Endodermal cell (in vitro differentiated cells): ENCODE measurements at regions not wholly inside any gene's neighbourhood (a gene's known extent, or its start where the extent isn't known, plus 50 kb on each side); places are given as distances from the start of the nearest gene placed in this dataset.

Experiments used
- DNase-seq: peaks from one replicate; pipeline ENCODE4 v3.0.0-alpha.2; 2017
- H3K27ac ChIP-seq: 2 replicates; pipeline ENCODE4 v1.5.1; 2013; ENCODE audit warnings: mild to moderate bottlenecking, low read depth, low read length, moderate library complexity
- H3K27me3 ChIP-seq: 2 replicates; pipeline ENCODE4 v1.6.1; 2013; ENCODE audit warnings: mild to moderate bottlenecking, low read length, moderate library complexity; ENCODE audit not compliant: insufficient read depth, control insufficient read depth, poor library complexity, severe bottlenecking
- H3K36me3 ChIP-seq: 2 replicates; pipeline ENCODE4 v1.7.0; 2013; ENCODE audit warnings: mild to moderate bottlenecking, low read length, moderate library complexity; ENCODE audit not compliant: control insufficient read depth, insufficient read depth
- H3K4me1 ChIP-seq: one replicate; pipeline ENCODE4 v1.7.0; 2013; ENCODE audit warnings: low read length; ENCODE audit not compliant: control insufficient read depth, insufficient read depth
- H3K4me3 ChIP-seq: 2 replicates; pipeline ENCODE4 v1.5.1; 2013; ENCODE audit warnings: mild to moderate bottlenecking, low read length, moderate library complexity
- H3K9ac ChIP-seq: 2 replicates; pipeline ENCODE4 v1.6.1; 2013; ENCODE audit warnings: mild to moderate bottlenecking, low read length, moderate library complexity; ENCODE audit not compliant: poor library complexity, severe bottlenecking; ENCODE audit errors: extremely low read depth
- H3K9me3 ChIP-seq: 2 replicates; pipeline ENCODE4 v1.6.1; 2013; ENCODE audit warnings: mild to moderate bottlenecking, low read length, moderate library complexity; ENCODE audit not compliant: control insufficient read depth
- H3K27ac Mint-ChIP-seq: 2 replicates; pipeline ENCODE4 v1.8.0; 2020; ENCODE audit warnings: mixed read lengths
- H3K27me3 Mint-ChIP-seq: 2 replicates; pipeline ENCODE4 v1.8.0; 2021; ENCODE audit warnings: mild to moderate bottlenecking, mixed read lengths; ENCODE audit not compliant: insufficient read depth
- H3K36me3 Mint-ChIP-seq: 2 replicates; pipeline ENCODE4 v1.8.0; 2020; ENCODE audit warnings: low read depth, mixed read lengths
- H3K4me1 Mint-ChIP-seq: 2 replicates; pipeline ENCODE4 v1.8.0; 2020; ENCODE audit warnings: mixed read lengths
- H3K4me3 Mint-ChIP-seq: 2 replicates; pipeline ENCODE4 v1.8.0; 2020; ENCODE audit warnings: mild to moderate bottlenecking, moderate library complexity, mixed read lengths
- H3K9me3 Mint-ChIP-seq: 2 replicates; pipeline ENCODE4 v1.8.0; 2020; ENCODE audit warnings: mild to moderate bottlenecking, mixed read lengths
- CTCF ChIP-seq: fragments of 200-600 bp; sonication (generic); conservative IDR thresholded peaks from 2 replicates; pipeline ENCODE4 v1.5.0; 2021; ENCODE audit warnings: antibody characterized with exemption, mild to moderate bottlenecking
- WGBS, 2 experiments: methylation state at CpG; one replicate each; pipeline versions ENCODE4 v1.1.5 to v1.1.7; 2013; ENCODE audit warnings: missing lambda C conversion rate in 2 of 2, mixed read lengths in 1 of 2; ENCODE audit not compliant: insufficient coverage in 1 of 2, insufficient read length in 1 of 2; 5-methylcytosine and 5-hydroxymethylcytosine counted together

DNA sequence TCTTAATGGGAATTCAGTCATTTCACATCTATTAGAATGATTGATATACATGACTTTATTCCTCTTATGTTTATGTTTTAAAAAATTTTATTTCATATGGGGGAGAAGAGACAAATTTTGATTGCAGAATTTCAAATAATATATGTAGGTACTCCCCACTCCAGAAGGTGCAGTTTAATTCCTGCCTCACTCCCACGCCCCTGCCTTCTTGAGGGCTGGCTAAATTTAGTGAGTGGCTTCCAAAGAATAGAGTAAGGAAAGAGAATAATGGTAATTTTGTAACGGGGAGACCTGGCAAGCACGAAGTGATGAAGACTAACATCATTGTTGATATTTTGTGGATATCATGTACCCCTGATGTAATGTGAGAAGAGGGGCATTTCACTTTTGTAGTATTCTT, 94.7 kb upstream of the FAM78B start:
- peaks cover 1% of the 10 kb centered on the region for H3K9me3 Mint-ChIP-seq
- Histone ChIP-seq H3K9ac (no peak overlapping the region), H3K4me1 (no peaks in the 10 kb centered on the region), H3K9me3 (no peaks in the 10 kb centered on the region), H3K4me3 (no peak overlapping the region), H3K27me3 (no peaks in the 10 kb centered on the region), H3K27ac (no peak overlapping the region), H3K36me3 (no peaks in the 10 kb centered on the region)
- 95 to 100% methylated on average over 3 of the region's 3 CpGs for WGBS, 2 experiments
- H3K27me3 Mint-ChIP-seq: no peaks in the 10 kb centered on the region
- DNase-seq: no peak
- peaks cover 7% of the 10 kb centered on the region for H3K4me1 Mint-ChIP-seq
- H3K4me3 Mint-ChIP-seq: no peak overlapping the region
- no peak overlapping the region for H3K27ac Mint-ChIP-seq
- no peaks in the 10 kb centered on the region for H3K36me3 Mint-ChIP-seq
- no peak for TF ChIP-seq CTCF

- no peak overlapping the region for H3K4me3 Mint-ChIP-seq
- H3K36me3 Mint-ChIP-seq: no peaks in the 10 kb centered on the region
- H3K9ac ChIP-seq: no peak overlapping the region
- H3K36me3 ChIP-seq: no peaks in the 10 kb centered on the region
- no peak overlapping the region for H3K27ac Mint-ChIP-seq
- no peak for TF ChIP-seq CTCF
- H3K27ac ChIP-seq: no peak overlapping the region
- no peak overlapping the region for H3K4me3 ChIP-seq
- DNase-seq: no peak
- H3K9me3 Mint-ChIP-seq: peaks cover 7% of the 10 kb centered on the region
- H3K27me3 Mint-ChIP-seq: peaks cover 2% of the 10 kb centered on the region
- H3K4me1 Mint-ChIP-seq: peaks cover 9% of the 10 kb centered on the region
- no peaks in the 10 kb centered on the region for H3K27me3 ChIP-seq
- no peaks in the 10 kb centered on the region for H3K9me3 ChIP-seq
- H3K4me1 ChIP-seq: no peaks in the 10 kb centered on the region
- WGBS, 2 experiments: 94 to 100% methylated on average over 1 to 2 of the region's 2 CpGs
These were observed 103.8 kb upstream of the FAM78B start for GRCh38 chr1:166270476-166271150.

DNA sequence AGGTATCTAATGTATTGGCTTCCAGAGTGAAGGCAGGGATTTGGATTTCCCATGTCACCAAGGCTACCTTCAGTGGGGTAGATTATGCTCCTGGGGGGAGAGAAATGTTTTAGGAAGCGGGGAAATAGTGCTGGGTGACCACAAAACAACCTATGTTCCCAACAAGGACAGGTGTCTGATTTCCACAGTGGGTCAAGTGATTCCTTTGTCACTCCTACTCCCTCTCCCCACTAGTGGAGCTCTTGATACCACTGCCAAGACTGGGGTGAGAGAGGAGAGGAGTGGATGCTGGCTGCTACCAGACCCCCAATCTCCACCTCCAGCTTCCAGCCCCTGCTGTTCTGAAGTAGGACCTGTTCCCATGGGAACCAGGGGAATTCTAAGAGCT, 104.3 kb upstream of the FAM78B start:
- Histone ChIP-seq H3K27me3 (no peaks in the 10 kb centered on the region), H3K36me3 (no peaks in the 10 kb centered on the region), H3K4me3 (no peak overlapping the region), H3K9ac (no peak overlapping the region), H3K4me1 (no peaks in the 10 kb centered on the region), H3K27ac (no peak overlapping the region), H3K9me3 (no peaks in the 10 kb centered on the region)
- peaks cover 9% of the 10 kb centered on the region for H3K4me1 Mint-ChIP-seq
- no peak overlapping the region for H3K4me3 Mint-ChIP-seq
- H3K27me3 Mint-ChIP-seq: peaks cover 2% of the 10 kb centered on the region
- no peaks in the 10 kb centered on the region for H3K36me3 Mint-ChIP-seq
- WGBS, 2 experiments: 100% methylated on average over 1 of the region's 1 CpG; no CpG with 5 or more reads in 1 of the 2 experiments
- TF ChIP-seq CTCF: no peak
- DNase-seq: no peak
- H3K9me3 Mint-ChIP-seq: peaks cover 12% of the 10 kb centered on the region
- no peak overlapping the region for H3K27ac Mint-ChIP-seq
